Spleen (tissue), 7 donors: ENCODE measurements at regions not wholly inside any gene's neighbourhood (a gene's known extent, or its start where the extent isn't known, plus 50 kb on each side); places are given as distances from the start of the nearest gene placed in this dataset.

Source experiments
- CTCF ChIP-seq, 11 experiments: fragments of 200-600 bp in 7 of 11; fragments of 450-650 bp in 4 of 11; sonication (generic) in 4 of 11; IDR thresholded peaks in 8 of 11; conservative IDR thresholded peaks in 3 of 11; 1 replicate in 7 of 11; 2 replicates in 4 of 11; pipeline versions ENCODE4 v1.4.0 to v1.8.0; 2016 to 2021; ENCODE audit warnings: antibody characterized with exemption in 11 of 11, inconsistent platforms in 4 of 11, mild to moderate bottlenecking in 1 of 11
- POLR2A ChIP-seq, 3 donors: fragments of 450-650 bp; IDR thresholded peaks; one replicate each; pipeline ENCODE4 v1.5.1; 2017; ENCODE audit warnings: antibody characterized with exemption in 3 of 3, mild to moderate bottlenecking in 1 of 3
- POLR2AphosphoS5 ChIP-seq, 3 donors: sonication (generic); formaldehyde crosslinking; IDR thresholded peaks; one replicate each; pipeline ENCODE4 v1.5.1; 2017; ENCODE audit warnings: antibody characterized with exemption in 3 of 3
- donor health status: DM: no; HTN: no; CAD: no; lungs with moderate emphysema.
- donor health status: DM: no; HTN: no; CAD: no.
- donor health status: DM: no; HTN: no; CAD: no.

DNA sequence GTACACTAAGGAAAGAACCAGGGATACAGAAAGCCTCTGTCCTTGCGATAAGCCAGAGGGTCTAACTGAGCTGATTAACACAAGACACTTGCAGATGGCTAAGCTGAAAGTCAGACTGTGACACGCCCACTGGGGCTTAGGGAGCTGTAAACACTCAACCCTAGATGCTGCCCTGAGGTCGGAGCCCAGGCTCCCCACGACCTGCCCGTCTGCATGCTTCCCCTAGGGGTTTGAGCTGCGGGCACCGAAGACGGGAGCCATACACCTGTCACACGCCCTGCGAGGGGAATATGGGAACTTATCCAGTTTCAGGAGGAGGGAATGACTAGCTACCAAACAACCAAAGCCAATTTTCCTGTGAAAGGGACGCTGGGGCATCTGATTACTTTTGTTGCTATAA is 96.0 kb downstream of the HTR5A start:
- TF ChIP-seq CTCF (IDR thresholded peaks at IDR 0.05 in 8 of 11, conservative IDR thresholded peaks at IDR 0.05 in 3 of 11) (no peak), POLR2A (IDR thresholded peaks at IDR 0.05) (no peak), POLR2AphosphoS5 (IDR thresholded peaks at IDR 0.05) (no peak)
